ENCODE measurements at regions not wholly inside any gene's neighbourhood (a gene's known extent, or its start where the extent isn't known, plus 50 kb on each side); places are given as distances from the start of the nearest gene placed in this dataset.

- no peak for DNase-seq (ENCODE audit: low read depth)
- no peak for TF ChIP-seq CTCF (conservative IDR thresholded peaks at IDR 0.05; ENCODE audit: low read depth, low read length)
- H3K4me3 ChIP-seq (ENCODE audit: low read depth, low read length), result no peak overlapping the region
These were observed 159.8 kb upstream of the MTPN start for GRCh38 chr7:136136906-136137454.

- H3K4me3 ChIP-seq (ENCODE audit: low read depth, low read length), result no peak overlapping the region
- TF ChIP-seq CTCF (conservative IDR thresholded peaks at IDR 0.05; ENCODE audit: low read depth, low read length), result no peak
- peak; percentile 34 for DNase-seq (ENCODE audit: low read depth)
These were observed 157.3 kb upstream of the MTPN start for GRCh38 chr7:136134503-136134902.

GRCh38 chr7:136133551-136133950 lies 156.4 kb upstream of the MTPN start:
- TF ChIP-seq CTCF (conservative IDR thresholded peaks at IDR 0.05; ENCODE audit: low read depth, low read length), result no peak
- peak; percentile 58 for DNase-seq (ENCODE audit: low read depth)
- no peak overlapping the region for H3K4me3 ChIP-seq (ENCODE audit: low read depth, low read length)

GRCh38 chr7:136131304-136131630 lies 154.1 kb upstream of the MTPN start:
- H3K4me3 ChIP-seq (ENCODE audit: low read depth, low read length), result no peak overlapping the region
- TF ChIP-seq CTCF (conservative IDR thresholded peaks at IDR 0.05; ENCODE audit: low read depth, low read length), result no peak
- no peak for DNase-seq (ENCODE audit: low read depth)

- DNase-seq (ENCODE audit: low read depth), result no peak
- no peak overlapping the region for H3K4me3 ChIP-seq (ENCODE audit: low read depth, low read length)
- no peak for TF ChIP-seq CTCF (conservative IDR thresholded peaks at IDR 0.05; ENCODE audit: low read depth, low read length)
These were observed 153.5 kb upstream of the MTPN start for GRCh38 chr7:136130511-136131303.

- no peak for DNase-seq (ENCODE audit: low read depth)
- TF ChIP-seq CTCF (conservative IDR thresholded peaks at IDR 0.05; ENCODE audit: low read depth, low read length), result no peak
These were observed 150.9 kb upstream of the MTPN start for GRCh38 chr7:136128050-136128449.

GRCh38 chr7:136123352-136123751 lies 146.2 kb upstream of the MTPN start:
- DNase-seq (ENCODE audit: low read depth), result no peak

More at GRCh38 chr7:136128050-136128449, 150.9 kb upstream of the MTPN start:
- no peak overlapping the region for H3K4me3 ChIP-seq (ENCODE audit: low read depth, low read length)

More at GRCh38 chr7:136123352-136123751, 146.2 kb upstream of the MTPN start:
- H3K4me3 ChIP-seq (ENCODE audit: low read depth, low read length), result no peak overlapping the region
- no peak for TF ChIP-seq CTCF (conservative IDR thresholded peaks at IDR 0.05; ENCODE audit: low read depth, low read length)
